ENCODE measurements at regions not wholly inside any gene's neighbourhood (a gene's known extent, or its start where the extent isn't known, plus 50 kb on each side); places are given as distances from the start of the nearest gene placed in this dataset.
"Not testable (repeated sequence)": the region's sequence is repeated elsewhere in the genome, so short reads cannot be mapped to it uniquely, and the experiment has no call there.

DNA sequence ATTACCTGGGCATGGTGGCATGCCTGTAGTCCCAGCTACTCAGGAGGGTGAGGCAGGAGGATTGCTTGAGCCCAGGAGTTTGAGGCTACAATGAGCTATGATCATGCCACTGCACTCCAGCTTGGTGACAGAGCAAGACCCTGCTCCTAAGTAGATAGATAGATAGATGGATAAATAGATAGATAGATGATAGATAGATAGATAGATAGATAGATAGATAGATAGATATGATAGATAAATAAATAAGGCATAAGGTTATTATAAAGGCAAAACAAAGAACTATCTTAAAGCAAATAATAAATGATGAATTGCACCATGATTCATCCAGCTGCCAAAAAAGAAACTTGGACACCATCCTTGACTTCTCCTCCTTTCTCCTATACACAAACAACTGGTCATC, 82.0 kb upstream of the DLX6 start:
- not testable (repeated sequence) for DNase-seq (ENCODE audit: low read depth in 3 of 3)

DNA sequence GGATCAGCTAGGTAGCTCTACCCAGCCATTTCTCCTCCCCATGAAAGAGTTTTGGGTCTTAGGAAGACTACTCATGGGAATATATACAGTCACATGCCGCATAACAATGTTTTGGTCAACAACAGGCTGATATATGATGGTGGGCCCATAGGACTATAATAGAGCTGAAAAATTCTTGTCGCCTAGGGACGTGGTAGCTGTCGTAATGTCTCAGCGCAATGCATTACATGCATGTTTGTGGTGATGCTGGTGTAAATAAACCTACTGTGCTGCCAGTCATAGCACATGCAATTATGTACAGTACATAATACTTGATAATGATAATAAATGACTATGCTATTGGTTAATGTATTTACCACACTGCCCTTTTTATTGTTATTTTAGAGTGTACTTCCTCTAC, 78.2 kb upstream of the DLX6 start:
- DNase-seq (ENCODE audit: low read depth in 3 of 3) = no peak

DNA sequence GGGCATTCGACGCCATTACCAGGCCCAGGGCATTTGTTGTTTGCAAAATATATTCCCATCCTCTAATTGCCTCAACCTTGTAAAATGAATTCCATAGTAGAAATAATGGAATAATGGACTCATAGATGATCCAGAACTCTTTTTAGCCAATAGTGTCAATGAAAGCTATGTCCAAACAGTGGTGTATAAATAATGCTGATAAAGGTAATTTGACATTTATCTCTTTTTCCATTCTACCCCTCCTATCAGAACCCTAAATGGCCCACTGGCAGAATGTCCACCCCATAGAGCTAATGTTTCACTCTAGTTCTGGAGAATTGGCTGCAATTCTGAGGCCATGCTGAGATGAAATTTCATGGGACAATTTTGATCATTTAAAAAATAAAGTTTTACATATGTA, 76.4 kb upstream of the DLX6 start:
- no peak for DNase-seq (ENCODE audit: low read depth in 3 of 3)

DNA sequence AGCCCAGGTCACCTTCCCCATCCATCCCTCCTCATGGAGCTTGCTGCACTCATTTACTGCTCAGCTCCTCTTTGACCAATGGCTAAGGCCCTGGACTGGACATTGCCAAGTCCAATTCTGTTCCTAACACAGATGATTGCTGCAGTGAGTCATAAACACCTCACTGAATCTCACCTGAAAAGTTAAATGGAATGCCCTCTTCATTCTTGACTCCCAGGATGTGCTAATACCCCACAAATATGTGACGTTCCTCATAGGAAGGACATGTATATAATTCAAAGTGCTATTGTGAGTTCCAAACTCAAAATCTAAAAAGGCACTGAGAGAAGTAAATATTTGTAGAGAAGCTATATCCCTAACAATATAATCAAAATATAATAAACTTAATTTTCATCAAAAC, 73.5 kb upstream of the DLX6 start:
- no peak for DNase-seq (ENCODE audit: low read depth in 3 of 3)

- DNase-seq (ENCODE audit: low read depth in 3 of 3) = no peak
Measured at GRCh38 chr7:96933067-96933645, 72.2 kb upstream of the DLX6 start.

- no peak for DNase-seq (ENCODE audit: low read depth in 3 of 3)
Measured at GRCh38 chr7:96936621-96937020, 68.7 kb upstream of the DLX6 start.

DNA sequence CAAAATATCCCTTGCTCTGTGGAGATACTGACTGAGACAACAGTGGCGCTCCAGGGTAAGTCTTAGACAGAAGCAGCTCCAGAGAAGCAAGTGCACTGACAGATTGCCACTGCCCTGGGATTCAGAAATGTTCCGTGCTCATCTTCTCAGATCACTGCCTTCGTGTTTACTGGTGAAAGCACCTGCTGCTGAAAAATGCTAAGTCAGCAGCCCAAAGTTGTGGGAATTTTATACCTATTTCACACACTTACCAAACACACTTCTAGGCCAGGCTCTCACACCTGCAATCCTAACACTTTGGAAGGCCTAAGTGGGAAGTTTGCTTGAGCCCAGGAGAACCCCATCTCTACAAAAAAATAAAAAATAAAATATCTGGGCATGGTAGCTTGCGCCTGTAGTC, 63.2 kb upstream of the DLX6 start:
- DNase-seq (ENCODE audit: low read depth in 3 of 3) = no peak

- DNase-seq (ENCODE audit: low read depth in 3 of 3) = no peak
Measured at GRCh38 chr7:96949766-96950165, 55.6 kb upstream of the DLX6 start.

DNA sequence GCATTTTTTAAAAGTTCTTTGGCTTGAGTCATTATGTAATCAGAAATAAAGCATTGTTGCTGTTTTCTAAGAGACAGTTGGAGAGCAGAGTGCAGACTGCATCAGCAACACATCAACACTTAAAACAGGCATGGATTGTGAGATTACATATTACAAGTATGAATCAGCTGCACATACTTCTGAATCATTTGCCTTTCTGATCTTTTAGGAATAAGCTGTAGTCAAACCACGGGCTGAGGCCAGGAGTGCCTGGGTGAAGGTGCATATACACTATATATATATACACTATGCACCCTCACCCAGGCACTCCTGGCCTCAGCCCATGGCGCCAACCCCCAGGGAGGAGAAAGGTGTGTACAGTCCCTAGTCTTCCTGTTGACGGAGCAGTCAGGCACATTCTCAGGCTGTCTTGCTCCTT, 52.4 kb upstream of the DLX6 start:
- DNase-seq (ENCODE audit: low read depth in 3 of 3) = no peak

DNA sequence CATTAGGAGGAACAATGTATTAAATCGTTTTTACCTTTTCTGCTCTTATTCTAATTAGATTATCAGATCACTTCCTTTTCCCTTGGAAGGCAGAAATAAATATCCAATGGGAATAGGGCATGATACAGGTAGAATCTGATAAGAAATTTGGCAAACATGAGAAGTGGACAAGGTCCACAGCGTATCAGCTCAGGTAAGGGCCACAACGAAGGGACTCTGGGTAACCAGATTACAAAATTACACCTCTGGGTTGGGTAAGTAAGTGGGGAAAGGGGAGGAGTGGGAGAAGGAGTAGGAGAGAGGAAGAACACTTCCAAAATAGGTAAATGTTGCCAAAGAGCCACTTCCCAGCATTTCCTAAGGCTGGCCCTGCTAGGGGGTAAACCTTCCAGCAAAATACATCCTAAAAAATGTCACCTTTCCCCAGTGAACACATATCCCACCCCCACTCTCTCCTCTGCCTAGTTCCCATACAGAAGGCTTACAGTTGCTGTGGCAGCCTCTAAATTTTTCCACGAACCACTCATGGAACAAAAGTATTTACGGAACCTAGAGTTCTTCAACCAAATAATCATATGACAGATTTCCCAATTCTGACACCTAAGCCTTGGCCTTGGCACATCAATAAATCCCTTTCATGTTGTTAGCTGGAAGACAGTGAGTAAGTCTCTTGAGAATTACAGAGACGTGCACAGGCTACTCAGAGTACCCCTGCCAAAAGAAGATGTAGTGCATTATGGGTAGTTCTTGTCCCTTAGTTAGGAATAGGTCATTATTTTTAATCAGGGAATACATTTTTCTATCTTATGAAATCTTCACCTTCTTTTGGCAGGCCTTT, 51.5 kb upstream of the DLX6 start:
- no peak for DNase-seq (ENCODE audit: low read depth in 3 of 3)
